PFSK-1 (cell line): ENCODE measurements at regions not wholly inside any gene's neighbourhood (a gene's known extent, or its start where the extent isn't known, plus 50 kb on each side); places are given as distances from the start of the nearest gene placed in this dataset.

Experiments used
- FOXP2 ChIP-seq: optimal IDR thresholded peaks from 2 replicates; pipeline ENCODE3; 2011; ENCODE audit warnings: borderline replicate concordance, control low read depth, inconsistent platforms; ENCODE audit not compliant: insufficient read depth; ENCODE audit errors: extremely low read length, extremely low read depth
- POLR2AphosphoS5 ChIP-seq: IDR thresholded peaks from 2 replicates; pipeline ENCODE4 v1.6.1; 2012; ENCODE audit warnings: low read depth, mild to moderate bottlenecking, control low read depth, low read length, moderate library complexity
- REST ChIP-seq, 2 experiments: IDR thresholded peaks; 2 replicates each; pipeline versions ENCODE4 v1.6.1 to v1.8.0; 2011 to 2012; ENCODE audit warnings: low read depth in 2 of 2, low read length in 2 of 2, control low read depth in 1 of 2, inconsistent platforms in 1 of 2, mild to moderate bottlenecking in 1 of 2, moderate library complexity in 1 of 2; ENCODE audit not compliant: insufficient read depth in 1 of 2
- SIN3A ChIP-seq: IDR thresholded peaks from 2 replicates; pipeline ENCODE4 v1.6.1; 2012; ENCODE audit warnings: mild to moderate bottlenecking, low read length, moderate library complexity, borderline replicate concordance; ENCODE audit not compliant: insufficient read depth
- TAF1 ChIP-seq: IDR thresholded peaks from 2 replicates; pipeline ENCODE4 v1.6.1; 2012; ENCODE audit warnings: low read length, control low read depth, borderline replicate concordance; ENCODE audit not compliant: insufficient read depth

GRCh38 chr2:2742726-2743125, 411.7 kb upstream of the MYT1L start:
- TF ChIP-seq SIN3A, result no peak
- TF ChIP-seq POLR2AphosphoS5, result no peak
- TF ChIP-seq FOXP2, result no peak
- TF ChIP-seq TAF1, result no peak
- no peak for TF ChIP-seq REST (IDR thresholded peaks at IDR 0.05; ENCODE audit: insufficient read depth in 1 of 2, low read depth in 2 of 2, low read length in 2 of 2)

GRCh38 chr2:2740238-2740775, 409.2 kb upstream of the MYT1L start:
- no peak for TF ChIP-seq TAF1
- TF ChIP-seq SIN3A, result no peak
- no peak for TF ChIP-seq POLR2AphosphoS5
- no peak for TF ChIP-seq FOXP2
- no peak for TF ChIP-seq REST (IDR thresholded peaks at IDR 0.05; ENCODE audit: insufficient read depth in 1 of 2, low read depth in 2 of 2, low read length in 2 of 2)

GRCh38 chr2:2739231-2739795, 408.2 kb upstream of the MYT1L start:
- TF ChIP-seq TAF1, result no peak
- TF ChIP-seq FOXP2, result no peak

- no peak for TF ChIP-seq POLR2AphosphoS5
- no peak for TF ChIP-seq REST (IDR thresholded peaks at IDR 0.05; ENCODE audit: insufficient read depth in 1 of 2, low read depth in 2 of 2, low read length in 2 of 2)
- no peak for TF ChIP-seq FOXP2
- no peak for TF ChIP-seq SIN3A
- no peak for TF ChIP-seq TAF1
Observed at GRCh38 chr2:2738684-2739083, 407.6 kb upstream of the MYT1L start.

GRCh38 chr2:2738276-2738675, 407.2 kb upstream of the MYT1L start:
- TF ChIP-seq TAF1 (no peak), REST (IDR thresholded peaks at IDR 0.05; ENCODE audit: insufficient read depth in 1 of 2, low read depth in 2 of 2, low read length in 2 of 2) (no peak), FOXP2 (no peak), SIN3A (no peak), POLR2AphosphoS5 (no peak)
